GM23338 (cell line): ENCODE measurements at regions not wholly inside any gene's neighbourhood (a gene's known extent, or its start where the extent isn't known, plus 50 kb on each side); places are given as distances from the start of the nearest gene placed in this dataset.

Source experiments
- ATAC-seq: fragments of 200-7000 bp; cut with Tn5 transposase; 3 replicates; pipeline ENCODE4 v1.9.1; 2020
- DNase-seq: peaks from one replicate; pipeline ENCODE4 v3.0.0-alpha.2; 2015; ENCODE audit warnings: low spot score
- H2AFZ ChIP-seq: fragments of 200-600 bp; sonication (generic); 2 replicates; pipeline ENCODE4 v1.8.0; 2016; ENCODE audit warnings: antibody characterized with exemption, mild to moderate bottlenecking, moderate library complexity
- H3F3A ChIP-seq: fragments of 200-600 bp; sonication (generic); replicated peaks from 2 replicates; pipeline ENCODE4 v1.8.0; 2017; ENCODE audit warnings: antibody characterized with exemption, mixed run types, low read depth
- H3K27ac ChIP-seq: fragments of 200-600 bp; sonication (generic); 2 replicates; pipeline ENCODE4 v1.6.1; 2016; ENCODE audit warnings: low read depth
- H3K27me3 ChIP-seq: fragments of 200-600 bp; sonication (generic); 2 replicates; pipeline ENCODE4 v1.8.0; 2016; ENCODE audit warnings: mild to moderate bottlenecking, mixed run types, moderate library complexity; ENCODE audit not compliant: insufficient read depth
- H3K36me3 ChIP-seq: fragments of 200-600 bp; sonication (generic); 2 replicates; pipeline ENCODE4 v1.8.0; 2016; ENCODE audit warnings: mild to moderate bottlenecking; ENCODE audit not compliant: insufficient read depth
- H3K4me1 ChIP-seq: fragments of 200-600 bp; sonication (generic); 2 replicates; pipeline ENCODE4 v1.8.0; 2016; ENCODE audit warnings: mild to moderate bottlenecking, moderate library complexity; ENCODE audit not compliant: insufficient read depth
- H3K4me2 ChIP-seq: fragments of 200-600 bp; sonication (generic); 2 replicates; pipeline ENCODE4 v1.7.1; 2017; ENCODE audit warnings: mixed run types
- H3K4me3 ChIP-seq: fragments of 200-600 bp; sonication (generic); 2 replicates; pipeline ENCODE4 v1.6.1; 2016; ENCODE audit warnings: mixed run types
- H3K79me2 ChIP-seq: fragments of 200-600 bp; sonication (generic); replicated peaks from 2 replicates; pipeline ENCODE4 v1.8.0; 2017; ENCODE audit warnings: mild to moderate bottlenecking; ENCODE audit not compliant: insufficient read depth
- H3K9me2 ChIP-seq: fragments of 200-600 bp; sonication (generic); 2 replicates; pipeline ENCODE4 v1.8.0; 2017; ENCODE audit not compliant: insufficient read depth
- H4K20me1 ChIP-seq: fragments of 200-600 bp; sonication (generic); replicated peaks from 2 replicates; pipeline ENCODE4 v1.8.0; 2017; ENCODE audit warnings: mild to moderate bottlenecking; ENCODE audit not compliant: insufficient read depth
- H3K27ac Mint-ChIP-seq: 2 replicates; pipeline ENCODE4 v1.8.0; 2020; ENCODE audit warnings: inconsistent platforms, mild to moderate bottlenecking, moderate library complexity, mixed read lengths
- H3K27me3 Mint-ChIP-seq: 3 replicates; pipeline ENCODE4 v1.8.0; 2022; ENCODE audit warnings: low read depth, mild to moderate bottlenecking, moderate library complexity, mixed read lengths, inconsistent platforms; ENCODE audit not compliant: insufficient read depth, poor library complexity
- H3K36me3 Mint-ChIP-seq: 3 replicates; pipeline ENCODE4 v1.8.0; 2021; ENCODE audit warnings: low read depth, mild to moderate bottlenecking, inconsistent platforms, moderate library complexity, mixed read lengths
- H3K4me1 Mint-ChIP-seq: 3 replicates; pipeline ENCODE4 v1.8.0; 2020; ENCODE audit warnings: mild to moderate bottlenecking, inconsistent platforms, mixed read lengths
- H3K4me3 Mint-ChIP-seq: 3 replicates; pipeline ENCODE4 v1.8.0; 2021; ENCODE audit warnings: moderate library complexity, mild to moderate bottlenecking, inconsistent platforms, mixed read lengths
- H3K9me3 Mint-ChIP-seq: 3 replicates; pipeline ENCODE4 v1.8.0; 2020; ENCODE audit warnings: moderate library complexity, mild to moderate bottlenecking, inconsistent platforms, mixed read lengths
- CREB1 ChIP-seq: fragments of 250-450 bp; sonication (Bioruptor Pico); IDR thresholded peaks from 2 replicates; pipeline ENCODE4 v1.5.0; 2020; ENCODE audit warnings: low read depth, mild to moderate bottlenecking, moderate library complexity
- EZH2 ChIP-seq: fragments of 200-600 bp; sonication (generic); IDR thresholded peaks from one replicate; pipeline ENCODE4 v1.8.0; 2017; ENCODE audit warnings: antibody characterized with exemption, mild to moderate bottlenecking, low read depth; ENCODE audit not compliant: unreplicated experiment
- EZH2phosphoT487 ChIP-seq: fragments of 200-600 bp; sonication (generic); IDR thresholded peaks from one replicate; pipeline ENCODE4 v1.8.1; 2018; ENCODE audit warnings: antibody characterized with exemption; ENCODE audit not compliant: unreplicated experiment
- JUNB ChIP-seq: IDR thresholded peaks from one replicate; pipeline ENCODE4 v1.6.1; 2016; ENCODE audit warnings: antibody characterized with exemption; ENCODE audit not compliant: unreplicated experiment
- NANOG ChIP-seq: IDR thresholded peaks from 2 replicates; pipeline ENCODE4 v1.6.1; 2016; ENCODE audit warnings: antibody characterized with exemption, borderline replicate concordance
- POLR2AphosphoS5 ChIP-seq: IDR thresholded peaks from 2 replicates; pipeline ENCODE4 v1.6.1; 2016; ENCODE audit warnings: antibody characterized with exemption, low read depth
- STAT1 ChIP-seq: IDR thresholded peaks from one replicate; pipeline ENCODE4 v1.6.1; 2016; ENCODE audit warnings: antibody characterized with exemption; ENCODE audit not compliant: unreplicated experiment
- ZNF114 ChIP-seq: fragments of 250-450 bp; sonication (Bioruptor Pico); IDR thresholded peaks from 2 replicates; pipeline ENCODE4 v1.5.0; 2020; ENCODE audit warnings: mild to moderate bottlenecking, moderate library complexity
- TF ChIP-seq, protein P1 (sequence below): fragments of 250-450 bp; sonication (Bioruptor Pico); IDR thresholded peaks from 2 replicates; pipeline ENCODE4 v1.5.0; 2020; ENCODE audit warnings: mild to moderate bottlenecking, moderate library complexity
- TF ChIP-seq, protein P2 (sequence below): IDR thresholded peaks from 2 replicates; pipeline ENCODE4 v1.6.1; 2016; ENCODE audit warnings: antibody characterized with exemption
- TF ChIP-seq, protein P3 (sequence below), 2 experiments: fragments of 200-600 bp in 1 of 2; sonication (generic) in 1 of 2; conservative IDR thresholded peaks; 2 replicates each; pipeline versions ENCODE4 v1.5.1 to v1.6.1; 2016 to 2017; ENCODE audit warnings: antibody characterized with exemption in 2 of 2, low read depth in 2 of 2, mild to moderate bottlenecking in 2 of 2, moderate library complexity in 1 of 2

DNA sequence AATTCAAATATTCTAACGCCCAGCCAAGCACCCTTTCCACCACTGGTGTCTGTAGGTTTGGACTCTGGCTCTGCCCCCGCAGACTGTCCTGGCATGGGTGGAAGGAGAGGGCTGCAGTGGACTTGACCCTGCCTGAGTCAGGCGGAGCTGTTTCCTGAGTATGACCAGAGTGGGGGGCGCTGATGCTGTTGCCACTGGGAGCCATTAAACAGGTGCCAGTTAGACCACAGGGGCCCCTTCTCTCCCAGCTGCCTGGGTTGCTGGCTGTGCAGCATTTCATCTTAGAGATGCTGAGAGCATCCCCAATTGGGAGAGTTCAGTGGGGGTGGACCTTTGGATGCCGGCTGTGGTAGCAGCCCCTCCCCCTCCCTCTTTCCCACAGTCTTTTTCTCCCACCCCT is 539.5 kb downstream of the MATN1 start:
- Mint-ChIP-seq H3K4me3 (no peak overlapping the region), H3K36me3 (no peaks in the 10 kb centered on the region), H3K27ac (no peak overlapping the region), H3K27me3 (no peaks in the 10 kb centered on the region), H3K4me1 (no peaks in the 10 kb centered on the region), H3K9me3 (peaks cover 2% of the 10 kb centered on the region; the same call in 1 of the 3 replicates)
- no peaks in the 10 kb centered on the region for H3K36me3 ChIP-seq
- no peaks in the 10 kb centered on the region for H3F3A ChIP-seq
- no peak overlapping the region for H3K4me3 ChIP-seq
- H3K4me2 ChIP-seq = no peak overlapping the region
- H4K20me1 ChIP-seq = no peaks in the 10 kb centered on the region
- H3K27ac ChIP-seq = no peak overlapping the region
- no peak overlapping the region for H2AFZ ChIP-seq
- no peaks in the 10 kb centered on the region for H3K4me1 ChIP-seq
- TF ChIP-seq STAT1 (no peak), JUNB (no peak), POLR2AphosphoS5 (no peak), CREB1 (CRISPR knock-in tag) (no peak), EZH2phosphoT487 (no peak), EZH2 (no peak), NANOG (no peak), ZNF114 (CRISPR knock-in tag) (no peak)
- TF ChIP-seq, protein P1, sequence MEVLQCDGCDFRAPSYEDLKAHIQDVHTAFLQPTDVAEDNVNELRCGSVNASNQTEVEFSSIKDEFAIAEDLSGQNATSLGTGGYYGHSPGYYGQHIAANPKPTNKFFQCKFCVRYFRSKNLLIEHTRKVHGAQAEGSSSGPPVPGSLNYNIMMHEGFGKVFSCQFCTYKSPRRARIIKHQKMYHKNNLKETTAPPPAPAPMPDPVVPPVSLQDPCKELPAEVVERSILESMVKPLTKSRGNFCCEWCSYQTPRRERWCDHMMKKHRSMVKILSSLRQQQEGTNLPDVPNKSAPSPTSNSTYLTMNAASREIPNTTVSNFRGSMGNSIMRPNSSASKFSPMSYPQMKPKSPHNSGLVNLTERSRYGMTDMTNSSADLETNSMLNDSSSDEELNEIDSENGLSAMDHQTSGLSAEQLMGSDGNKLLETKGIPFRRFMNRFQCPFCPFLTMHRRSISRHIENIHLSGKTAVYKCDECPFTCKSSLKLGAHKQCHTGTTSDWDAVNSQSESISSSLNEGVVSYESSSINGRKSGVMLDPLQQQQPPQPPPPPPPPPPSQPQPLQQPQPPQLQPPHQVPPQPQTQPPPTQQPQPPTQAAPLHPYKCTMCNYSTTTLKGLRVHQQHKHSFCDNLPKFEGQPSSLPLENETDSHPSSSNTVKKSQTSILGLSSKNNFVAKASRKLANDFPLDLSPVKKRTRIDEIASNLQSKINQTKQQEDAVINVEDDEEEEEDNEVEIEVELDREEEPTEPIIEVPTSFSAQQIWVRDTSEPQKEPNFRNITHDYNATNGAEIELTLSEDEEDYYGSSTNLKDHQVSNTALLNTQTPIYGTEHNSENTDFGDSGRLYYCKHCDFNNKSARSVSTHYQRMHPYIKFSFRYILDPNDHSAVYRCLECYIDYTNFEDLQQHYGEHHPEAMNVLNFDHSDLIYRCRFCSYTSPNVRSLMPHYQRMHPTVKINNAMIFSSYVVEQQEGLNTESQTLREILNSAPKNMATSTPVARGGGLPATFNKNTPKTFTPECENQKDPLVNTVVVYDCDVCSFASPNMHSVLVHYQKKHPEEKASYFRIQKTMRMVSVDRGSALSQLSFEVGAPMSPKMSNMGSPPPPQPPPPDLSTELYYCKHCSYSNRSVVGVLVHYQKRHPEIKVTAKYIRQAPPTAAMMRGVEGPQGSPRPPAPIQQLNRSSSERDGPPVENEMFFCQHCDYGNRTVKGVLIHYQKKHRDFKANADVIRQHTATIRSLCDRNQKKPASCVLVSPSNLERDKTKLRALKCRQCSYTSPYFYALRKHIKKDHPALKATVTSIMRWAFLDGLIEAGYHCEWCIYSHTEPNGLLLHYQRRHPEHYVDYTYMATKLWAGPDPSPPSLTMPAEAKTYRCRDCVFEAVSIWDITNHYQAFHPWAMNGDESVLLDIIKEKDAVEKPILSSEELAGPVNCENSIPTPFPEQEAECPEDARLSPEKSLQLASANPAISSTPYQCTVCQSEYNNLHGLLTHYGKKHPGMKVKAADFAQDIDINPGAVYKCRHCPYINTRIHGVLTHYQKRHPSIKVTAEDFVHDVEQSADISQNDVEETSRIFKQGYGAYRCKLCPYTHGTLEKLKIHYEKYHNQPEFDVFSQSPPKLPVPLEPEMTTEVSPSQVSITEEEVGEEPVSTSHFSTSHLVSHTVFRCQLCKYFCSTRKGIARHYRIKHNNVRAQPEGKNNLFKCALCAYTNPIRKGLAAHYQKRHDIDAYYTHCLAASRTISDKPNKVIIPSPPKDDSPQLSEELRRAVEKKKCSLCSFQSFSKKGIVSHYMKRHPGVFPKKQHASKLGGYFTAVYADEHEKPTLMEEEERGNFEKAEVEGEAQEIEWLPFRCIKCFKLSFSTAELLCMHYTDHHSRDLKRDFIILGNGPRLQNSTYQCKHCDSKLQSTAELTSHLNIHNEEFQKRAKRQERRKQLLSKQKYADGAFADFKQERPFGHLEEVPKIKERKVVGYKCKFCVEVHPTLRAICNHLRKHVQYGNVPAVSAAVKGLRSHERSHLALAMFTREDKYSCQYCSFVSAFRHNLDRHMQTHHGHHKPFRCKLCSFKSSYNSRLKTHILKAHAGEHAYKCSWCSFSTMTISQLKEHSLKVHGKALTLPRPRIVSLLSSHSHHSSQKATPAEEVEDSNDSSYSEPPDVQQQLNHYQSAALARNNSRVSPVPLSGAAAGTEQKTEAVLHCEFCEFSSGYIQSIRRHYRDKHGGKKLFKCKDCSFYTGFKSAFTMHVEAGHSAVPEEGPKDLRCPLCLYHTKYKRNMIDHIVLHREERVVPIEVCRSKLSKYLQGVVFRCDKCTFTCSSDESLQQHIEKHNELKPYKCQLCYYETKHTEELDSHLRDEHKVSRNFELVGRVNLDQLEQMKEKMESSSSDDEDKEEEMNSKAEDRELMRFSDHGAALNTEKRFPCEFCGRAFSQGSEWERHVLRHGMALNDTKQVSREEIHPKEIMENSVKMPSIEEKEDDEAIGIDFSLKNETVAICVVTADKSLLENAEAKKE (CRISPR knock-in tag) = no peak
- TF ChIP-seq, protein P2, sequence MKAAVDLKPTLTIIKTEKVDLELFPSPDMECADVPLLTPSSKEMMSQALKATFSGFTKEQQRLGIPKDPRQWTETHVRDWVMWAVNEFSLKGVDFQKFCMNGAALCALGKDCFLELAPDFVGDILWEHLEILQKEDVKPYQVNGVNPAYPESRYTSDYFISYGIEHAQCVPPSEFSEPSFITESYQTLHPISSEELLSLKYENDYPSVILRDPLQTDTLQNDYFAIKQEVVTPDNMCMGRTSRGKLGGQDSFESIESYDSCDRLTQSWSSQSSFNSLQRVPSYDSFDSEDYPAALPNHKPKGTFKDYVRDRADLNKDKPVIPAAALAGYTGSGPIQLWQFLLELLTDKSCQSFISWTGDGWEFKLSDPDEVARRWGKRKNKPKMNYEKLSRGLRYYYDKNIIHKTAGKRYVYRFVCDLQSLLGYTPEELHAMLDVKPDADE = no peak
- TF ChIP-seq, protein P3, sequence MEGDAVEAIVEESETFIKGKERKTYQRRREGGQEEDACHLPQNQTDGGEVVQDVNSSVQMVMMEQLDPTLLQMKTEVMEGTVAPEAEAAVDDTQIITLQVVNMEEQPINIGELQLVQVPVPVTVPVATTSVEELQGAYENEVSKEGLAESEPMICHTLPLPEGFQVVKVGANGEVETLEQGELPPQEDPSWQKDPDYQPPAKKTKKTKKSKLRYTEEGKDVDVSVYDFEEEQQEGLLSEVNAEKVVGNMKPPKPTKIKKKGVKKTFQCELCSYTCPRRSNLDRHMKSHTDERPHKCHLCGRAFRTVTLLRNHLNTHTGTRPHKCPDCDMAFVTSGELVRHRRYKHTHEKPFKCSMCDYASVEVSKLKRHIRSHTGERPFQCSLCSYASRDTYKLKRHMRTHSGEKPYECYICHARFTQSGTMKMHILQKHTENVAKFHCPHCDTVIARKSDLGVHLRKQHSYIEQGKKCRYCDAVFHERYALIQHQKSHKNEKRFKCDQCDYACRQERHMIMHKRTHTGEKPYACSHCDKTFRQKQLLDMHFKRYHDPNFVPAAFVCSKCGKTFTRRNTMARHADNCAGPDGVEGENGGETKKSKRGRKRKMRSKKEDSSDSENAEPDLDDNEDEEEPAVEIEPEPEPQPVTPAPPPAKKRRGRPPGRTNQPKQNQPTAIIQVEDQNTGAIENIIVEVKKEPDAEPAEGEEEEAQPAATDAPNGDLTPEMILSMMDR (conservative IDR thresholded peaks at IDR 0.05; ENCODE audit: low read depth in 2 of 2) = no peak
- no peaks in the 10 kb centered on the region for H3K79me2 ChIP-seq
- no peaks in the 10 kb centered on the region for H3K27me3 ChIP-seq
- no peak for ATAC-seq
- DNase-seq = no peak
- H3K9me2 ChIP-seq = no peaks in the 10 kb centered on the region
